ENCODE measurements at regions not wholly inside any gene's neighbourhood (a gene's known extent, or its start where the extent isn't known, plus 50 kb on each side); places are given as distances from the start of the nearest gene placed in this dataset.
A peak's percentile ranks its signal among the peaks of the same experiment; 100 is the strongest.

DNA sequence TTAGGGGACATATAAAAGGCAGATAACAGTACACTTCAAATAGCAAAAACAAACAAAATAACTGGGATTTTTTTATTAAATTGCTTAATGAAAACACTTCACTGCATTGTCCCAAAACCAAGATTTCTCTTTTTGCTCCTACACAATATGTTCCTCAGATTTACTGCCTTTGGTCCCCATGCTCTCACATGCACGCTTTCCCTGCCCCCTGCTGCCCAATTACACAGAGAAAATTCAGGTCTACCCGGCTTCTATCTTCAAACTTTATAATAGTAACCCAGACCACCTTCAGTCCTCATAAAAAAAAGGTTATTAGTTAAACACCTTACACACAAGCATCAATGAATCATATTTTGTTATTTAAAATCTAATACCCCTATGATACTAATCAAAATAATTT lies 673.8 kb upstream of the HS3ST5 start:
- Mint-ChIP-seq H3K9me3 (peaks cover 10% of the 10 kb centered on the region), H3K4me1 (no peaks in the 10 kb centered on the region), H3K36me3 (ENCODE audit: low read depth) (no peaks in the 10 kb centered on the region), H3K27me3 (no peaks in the 10 kb centered on the region), H3K4me3 (no peak overlapping the region), H3K27ac (no peak overlapping the region)
- ATAC-seq (ENCODE audit: low read depth) (no peak), DNase-seq (no peak)
- intact Hi-C loops (cut with micrococcal nuclease): no loop called here
- POLR2A ChIA-PET: no interaction called here
- TF ChIP-seq, protein P1, sequence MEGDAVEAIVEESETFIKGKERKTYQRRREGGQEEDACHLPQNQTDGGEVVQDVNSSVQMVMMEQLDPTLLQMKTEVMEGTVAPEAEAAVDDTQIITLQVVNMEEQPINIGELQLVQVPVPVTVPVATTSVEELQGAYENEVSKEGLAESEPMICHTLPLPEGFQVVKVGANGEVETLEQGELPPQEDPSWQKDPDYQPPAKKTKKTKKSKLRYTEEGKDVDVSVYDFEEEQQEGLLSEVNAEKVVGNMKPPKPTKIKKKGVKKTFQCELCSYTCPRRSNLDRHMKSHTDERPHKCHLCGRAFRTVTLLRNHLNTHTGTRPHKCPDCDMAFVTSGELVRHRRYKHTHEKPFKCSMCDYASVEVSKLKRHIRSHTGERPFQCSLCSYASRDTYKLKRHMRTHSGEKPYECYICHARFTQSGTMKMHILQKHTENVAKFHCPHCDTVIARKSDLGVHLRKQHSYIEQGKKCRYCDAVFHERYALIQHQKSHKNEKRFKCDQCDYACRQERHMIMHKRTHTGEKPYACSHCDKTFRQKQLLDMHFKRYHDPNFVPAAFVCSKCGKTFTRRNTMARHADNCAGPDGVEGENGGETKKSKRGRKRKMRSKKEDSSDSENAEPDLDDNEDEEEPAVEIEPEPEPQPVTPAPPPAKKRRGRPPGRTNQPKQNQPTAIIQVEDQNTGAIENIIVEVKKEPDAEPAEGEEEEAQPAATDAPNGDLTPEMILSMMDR (IDR thresholded peaks at IDR 0.05): no peak
- CTCF ChIA-PET: no interaction called here

DNA sequence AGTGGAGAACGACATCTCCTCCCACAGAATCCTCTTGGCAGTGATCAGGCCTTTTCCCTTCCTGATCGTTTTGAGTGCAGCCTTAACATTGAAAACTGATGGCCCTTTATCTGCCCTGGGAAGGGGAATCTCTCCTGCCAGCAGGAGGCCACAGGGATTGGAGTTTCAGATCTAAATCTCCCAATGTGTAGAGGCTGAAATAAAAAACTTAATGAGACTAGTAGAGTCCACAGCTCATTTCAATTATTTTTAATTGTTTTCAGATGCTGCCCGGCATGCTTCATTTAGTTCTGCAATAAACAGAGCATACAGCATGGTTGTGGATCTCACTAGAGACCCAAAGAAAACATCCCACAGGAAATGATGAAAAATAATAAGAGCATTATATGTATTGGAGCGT lies 662.2 kb upstream of the HS3ST5 start:
- TF ChIP-seq, protein P1 (IDR thresholded peaks at IDR 0.05): no peak

GRCh38 chr6:115004204-115004603 lies 661.4 kb upstream of the HS3ST5 start:
- DNase-seq: no peak
- Mint-ChIP-seq H3K27me3 (no peaks in the 10 kb centered on the region), H3K4me1 (no peaks in the 10 kb centered on the region), H3K36me3 (ENCODE audit: low read depth) (no peaks in the 10 kb centered on the region), H3K4me3 (no peak overlapping the region), H3K27ac (no peak overlapping the region), H3K9me3 (peaks cover 2% of the 10 kb centered on the region)
- ATAC-seq (ENCODE audit: low read depth): no peak
- TF ChIP-seq, protein P1 (IDR thresholded peaks at IDR 0.05): no peak
- intact Hi-C loops (cut with micrococcal nuclease): no loop called here
- ChIA-PET CTCF (no interaction called here), POLR2A (no interaction called here)

More for the DNA sequence above, 662.2 kb upstream of the HS3ST5 start:
- ChIA-PET CTCF (no interaction called here), POLR2A (no interaction called here)
- Mint-ChIP-seq H3K4me1 (no peaks in the 10 kb centered on the region), H3K36me3 (ENCODE audit: low read depth) (no peaks in the 10 kb centered on the region), H3K27ac (no peak overlapping the region), H3K9me3 (peaks cover 2% of the 10 kb centered on the region), H3K4me3 (no peak overlapping the region), H3K27me3 (no peaks in the 10 kb centered on the region)
- DNase-seq: no peak
- ATAC-seq (ENCODE audit: low read depth): no peak
- intact Hi-C loops (cut with micrococcal nuclease): no loop called here

GRCh38 chr6:115001731-115002350 lies 659.0 kb upstream of the HS3ST5 start:
- intact Hi-C loops (cut with micrococcal nuclease): no loop called here
- no peaks in the 10 kb centered on the region for H3K27me3 Mint-ChIP-seq
- CTCF ChIA-PET: no interaction called here
- no peak overlapping the region for H3K27ac Mint-ChIP-seq
- peak overlapping the region; percentile 61 for H3K4me3 Mint-ChIP-seq
- peaks cover 2% of the 10 kb centered on the region for H3K9me3 Mint-ChIP-seq
- no peaks in the 10 kb centered on the region for H3K4me1 Mint-ChIP-seq
- no peak for DNase-seq
- TF ChIP-seq, protein P1 (IDR thresholded peaks at IDR 0.05): no peak
- POLR2A ChIA-PET: no interaction called here
- H3K36me3 Mint-ChIP-seq (ENCODE audit: low read depth): no peaks in the 10 kb centered on the region
- peak; percentile 28 for ATAC-seq (ENCODE audit: low read depth)

- H3K4me1 Mint-ChIP-seq: no peaks in the 10 kb centered on the region
- H3K36me3 Mint-ChIP-seq (ENCODE audit: low read depth): no peaks in the 10 kb centered on the region
- no peak overlapping the region for H3K27ac Mint-ChIP-seq
- TF ChIP-seq, protein P1 (IDR thresholded peaks at IDR 0.05): no peak
- peaks cover 2% of the 10 kb centered on the region for H3K9me3 Mint-ChIP-seq
- H3K4me3 Mint-ChIP-seq: no peak overlapping the region
- no peak for ATAC-seq (ENCODE audit: low read depth)
- intact Hi-C loops (cut with micrococcal nuclease): no loop called here
- H3K27me3 Mint-ChIP-seq: no peaks in the 10 kb centered on the region
- DNase-seq: no peak
- ChIA-PET CTCF (no interaction called here), POLR2A (no interaction called here)
Measured at GRCh38 chr6:115000736-115001135, 657.9 kb upstream of the HS3ST5 start.
